ENCODE measurements at regions not wholly inside any gene's neighbourhood (a gene's known extent, or its start where the extent isn't known, plus 50 kb on each side); places are given as distances from the start of the nearest gene placed in this dataset.

- peaks cover 0 to 3% of the 10 kb centered on the region in 2 donors for H3K4me1 ChIP-seq (ENCODE audit: control insufficient read depth in 2 of 2, insufficient read depth in 2 of 2, low read length in 2 of 2)
- 89% methylated on average over 3 of the region's 3 CpGs for WGBS (ENCODE audit: insufficient coverage)
- Mint-ChIP-seq H3K27me3 (peaks cover 58% of the 10 kb centered on the region), H3K4me1 (no peaks in the 10 kb centered on the region), H3K27ac (no peak overlapping the region), H3K9me3 (ENCODE audit: insufficient read depth) (no peaks in the 10 kb centered on the region), H3K4me3 (no peak overlapping the region)
- no peak for DNase-seq
- no peak for TF ChIP-seq EZH2 (IDR thresholded peaks at IDR 0.05; ENCODE audit: borderline replicate concordance, insufficient read depth, low read depth, low read length, poor library complexity, severe bottlenecking)
- TF ChIP-seq CTCF (IDR thresholded peaks at IDR 0.05), result no peak
- intact Hi-C loops (cut with micrococcal nuclease), result no loop called here
- CTCF ChIA-PET, result interaction anchor here (4.7 kb wide), 1 partner anchor 16 kb away, joined by 18 read pairs; no protein-coding TSS in a partner anchor
- peaks cover 0 to 72% (median 40%) of the 10 kb centered on the region in 4 experiments for H3K27me3 ChIP-seq (replicated peaks in 1 of 4; ENCODE audit: control extremely low read depth in 1 of 4, control insufficient read depth in 3 of 4, insufficient read depth in 4 of 4, low read length in 3 of 4)
- ATAC-seq (ENCODE audit: low read depth), result no peak
- no peak overlapping the region for H3K27ac ChIP-seq (ENCODE audit: low read length in 2 of 2)
- no peak overlapping the region for H2AFZ ChIP-seq (ENCODE audit: insufficient read depth, low read depth, low read length, poor library complexity, severe bottlenecking)
- no peak overlapping the region for H3K9ac ChIP-seq (ENCODE audit: low read length)
- H3K4me3 ChIP-seq (ENCODE audit: control extremely low read depth in 1 of 5, extremely low read depth in 1 of 5, insufficient read depth in 1 of 5, low read depth in 2 of 5, low read length in 4 of 5), result no peak overlapping the region
- H4K20me1 ChIP-seq (ENCODE audit: control insufficient read depth, insufficient read depth, low read length, poor library complexity, severe bottlenecking), result no peaks in the 10 kb centered on the region
- H3K4me2 ChIP-seq (replicated peaks; ENCODE audit: low read depth, low read length, poor library complexity, severe bottlenecking), result no peak overlapping the region
- no peaks in the 10 kb centered on the region for H3K36me3 ChIP-seq (replicated peaks in 1 of 2; ENCODE audit: control extremely low read depth in 1 of 2, control insufficient read depth in 1 of 2, extremely low read depth in 1 of 2, insufficient read depth in 2 of 2, low read length in 1 of 2)
- POLR2A ChIA-PET, result no interaction called here
- no peaks in the 10 kb centered on the region for H3K79me2 ChIP-seq (ENCODE audit: control insufficient read depth, insufficient read depth, low read length)
- peaks cover 0 to 3% (median 0%) of the 10 kb centered on the region in 3 donors for H3K9me3 ChIP-seq (ENCODE audit: control extremely low read depth in 1 of 3, control insufficient read depth in 2 of 3, insufficient read depth in 1 of 3, low read length in 2 of 3)
Measured at GRCh38 chr1:30817548-30817947, 60.0 kb upstream of the LAPTM5 start.

- peaks cover 58% of the 10 kb centered on the region for H3K27me3 Mint-ChIP-seq
- no peak overlapping the region for H3K4me3 Mint-ChIP-seq
- intact Hi-C loops (cut with micrococcal nuclease), result no loop called here
- H3K27ac ChIP-seq (ENCODE audit: low read length in 2 of 2), result no peak overlapping the region
- H3K4me1 Mint-ChIP-seq, result no peaks in the 10 kb centered on the region
- H2AFZ ChIP-seq (ENCODE audit: insufficient read depth, low read depth, low read length, poor library complexity, severe bottlenecking), result no peak overlapping the region
- H4K20me1 ChIP-seq (ENCODE audit: control insufficient read depth, insufficient read depth, low read length, poor library complexity, severe bottlenecking), result no peaks in the 10 kb centered on the region
- no peaks in the 10 kb centered on the region for H3K9me3 Mint-ChIP-seq (ENCODE audit: insufficient read depth)
- peaks cover 0 to 3% (median 0%) of the 10 kb centered on the region in 3 donors for H3K9me3 ChIP-seq (ENCODE audit: control extremely low read depth in 1 of 3, control insufficient read depth in 2 of 3, insufficient read depth in 1 of 3, low read length in 2 of 3)
- H3K9ac ChIP-seq (ENCODE audit: low read length), result no peak overlapping the region
- DNase-seq (no peak), ATAC-seq (ENCODE audit: low read depth) (no peak)
- TF ChIP-seq EZH2 (IDR thresholded peaks at IDR 0.05; ENCODE audit: borderline replicate concordance, insufficient read depth, low read depth, low read length, poor library complexity, severe bottlenecking) (no peak), CTCF (IDR thresholded peaks at IDR 0.05) (no peak)
- peaks cover 0 to 3% of the 10 kb centered on the region in 2 donors for H3K4me1 ChIP-seq (ENCODE audit: control insufficient read depth in 2 of 2, insufficient read depth in 2 of 2, low read length in 2 of 2)
- H3K27me3 ChIP-seq (replicated peaks in 1 of 4; ENCODE audit: control extremely low read depth in 1 of 4, control insufficient read depth in 3 of 4, insufficient read depth in 4 of 4, low read length in 3 of 4), result peaks cover 0 to 69% (median 42%) of the 10 kb centered on the region in 4 experiments
- CTCF ChIA-PET, result interaction anchor here (4.7 kb wide), 1 partner anchor 16 kb away, joined by 18 read pairs; no protein-coding TSS in a partner anchor
- H3K79me2 ChIP-seq (ENCODE audit: control insufficient read depth, insufficient read depth, low read length), result no peaks in the 10 kb centered on the region
- no peak overlapping the region for H3K27ac Mint-ChIP-seq
- H3K36me3 ChIP-seq (replicated peaks in 1 of 2; ENCODE audit: control extremely low read depth in 1 of 2, control insufficient read depth in 1 of 2, extremely low read depth in 1 of 2, insufficient read depth in 2 of 2, low read length in 1 of 2), result no peaks in the 10 kb centered on the region
- no peak overlapping the region for H3K4me3 ChIP-seq (ENCODE audit: control extremely low read depth in 1 of 5, extremely low read depth in 1 of 5, insufficient read depth in 1 of 5, low read depth in 2 of 5, low read length in 4 of 5)
- H3K4me2 ChIP-seq (replicated peaks; ENCODE audit: low read depth, low read length, poor library complexity, severe bottlenecking), result no peak overlapping the region
- 33% methylated on average over 1 of the region's 5 CpGs for WGBS (ENCODE audit: insufficient coverage)
- POLR2A ChIA-PET, result no interaction called here
Measured at GRCh38 chr1:30817077-30817438, 59.5 kb upstream of the LAPTM5 start.

Measured in B cell (primary cell).